Activated T-cell treated with anti-CD3 and anti-CD28 coated beads, Interleukin-2, amount 50 U/mL, for 72 hours (primary cell): ENCODE measurements at regions not wholly inside any gene's neighbourhood (a gene's known extent, or its start where the extent isn't known, plus 50 kb on each side); places are given as distances from the start of the nearest gene placed in this dataset.

ENCODE experiments used
- ATAC-seq, 2 donors: fragments of 150-1000 bp; cut with Tn5 transposase; replicated peaks in 1 of 2; 2 replicates each; pipeline ENCODE4 v1.10.0; 2021; ENCODE audit warnings: moderate library complexity in 2 of 2, mild to moderate bottlenecking in 1 of 2
- DNase-seq, 2 donors: peaks; one replicate each; pipeline ENCODE4 v3.0.0; 2021 to 2022; ENCODE audit warnings: mixed read lengths in 1 of 2
- H3K27ac Mint-ChIP-seq: one replicate; pipeline ENCODE4 v1.8.0; 2022; ENCODE audit warnings: mild to moderate bottlenecking, moderate library complexity, mixed read lengths
- H3K27me3 Mint-ChIP-seq: one replicate; pipeline ENCODE4 v1.8.0; 2022; ENCODE audit warnings: low read depth, mixed read lengths
- H3K36me3 Mint-ChIP-seq, 2 donors: one replicate each; pipeline ENCODE4 v1.8.0; 2022; ENCODE audit warnings: mixed read lengths in 2 of 2, mild to moderate bottlenecking in 1 of 2; ENCODE audit not compliant: insufficient read depth in 2 of 2
- H3K4me1 Mint-ChIP-seq: one replicate; pipeline ENCODE4 v1.8.0; 2022; ENCODE audit warnings: low read depth, mixed read lengths
- H3K4me3 Mint-ChIP-seq, 2 donors: one replicate each; pipeline ENCODE4 v1.8.0; 2022; ENCODE audit warnings: mild to moderate bottlenecking in 2 of 2, mixed read lengths in 2 of 2, moderate library complexity in 2 of 2
- H3K9me3 Mint-ChIP-seq, 2 donors: one replicate each; pipeline ENCODE4 v1.8.0; 2022; ENCODE audit warnings: mixed read lengths in 2 of 2

DNA sequence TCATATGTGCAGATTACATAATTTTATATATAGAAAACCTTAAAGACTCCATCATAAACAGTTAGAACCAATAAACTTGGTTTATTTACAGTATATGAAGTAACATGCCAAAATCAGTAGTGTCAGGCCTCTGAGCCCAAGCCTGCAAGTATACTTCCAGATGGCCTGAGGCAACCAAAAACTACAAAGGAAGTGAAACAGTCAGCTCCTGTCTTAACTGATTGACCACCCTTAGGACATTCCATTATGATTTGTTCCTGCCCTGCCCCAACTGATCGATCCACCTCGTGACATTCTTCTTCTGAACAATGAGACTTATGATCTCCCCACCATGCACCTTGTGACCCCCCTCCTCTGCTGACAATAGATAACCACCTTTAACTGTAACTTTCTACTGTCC lies 630.3 kb downstream of the AMY1C start:
- H3K4me3 Mint-ChIP-seq: no peak overlapping the region
- ATAC-seq (no peak), DNase-seq (no peak)
- H3K4me1 Mint-ChIP-seq: no peaks in the 10 kb centered on the region
- peaks cover 8 to 10% of the 10 kb centered on the region in 2 donors for H3K9me3 Mint-ChIP-seq
- H3K36me3 Mint-ChIP-seq: peaks cover 0 to 1% of the 10 kb centered on the region in 2 donors
- H3K27ac Mint-ChIP-seq: no peak overlapping the region
- H3K27me3 Mint-ChIP-seq: no peaks in the 10 kb centered on the region

DNA sequence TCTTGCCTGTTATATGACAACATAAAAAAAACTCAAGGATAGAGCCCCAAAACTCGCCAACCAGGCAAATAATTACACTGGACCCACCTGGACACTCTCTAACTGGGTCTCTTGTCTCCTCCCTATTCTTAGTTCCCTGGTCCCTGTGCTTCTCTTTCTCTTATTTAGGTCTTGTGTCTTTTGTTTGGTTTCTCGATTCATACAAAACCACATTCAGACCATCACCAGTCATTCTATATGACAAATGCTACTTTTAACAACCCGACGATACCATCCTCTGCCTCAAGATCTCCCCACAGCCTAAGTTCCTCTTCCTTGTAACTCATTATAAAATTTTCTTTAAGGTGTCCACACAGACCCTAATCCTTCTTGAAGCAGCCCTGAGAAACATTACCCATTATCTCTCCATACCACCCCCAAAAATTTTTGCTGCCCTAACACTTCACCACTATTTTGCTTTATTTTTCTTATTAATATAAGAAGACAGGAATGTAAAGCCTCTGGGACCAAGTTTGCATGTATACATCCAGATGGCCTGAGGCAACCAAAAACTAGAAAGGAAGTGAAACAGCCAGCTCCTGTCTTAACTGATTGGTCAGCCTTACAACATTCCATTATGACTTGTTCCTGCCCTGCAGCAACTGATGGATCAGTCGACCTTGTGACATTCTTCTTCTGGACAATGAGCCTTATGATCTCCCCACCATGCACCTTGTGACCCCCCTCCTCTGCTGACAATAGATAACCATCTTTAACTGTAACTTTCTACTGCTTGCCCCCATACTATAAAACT lies 638.2 kb downstream of the AMY1C start:
- DNase-seq (no peak), ATAC-seq (no peak)
- Mint-ChIP-seq H3K4me1 (no peaks in the 10 kb centered on the region), H3K27me3 (no peaks in the 10 kb centered on the region), H3K27ac (no peak overlapping the region), H3K36me3 (no peaks in the 10 kb centered on the region), H3K4me3 (no peak overlapping the region), H3K9me3 (peaks cover 4 to 8% of the 10 kb centered on the region in 2 donors)

DNA sequence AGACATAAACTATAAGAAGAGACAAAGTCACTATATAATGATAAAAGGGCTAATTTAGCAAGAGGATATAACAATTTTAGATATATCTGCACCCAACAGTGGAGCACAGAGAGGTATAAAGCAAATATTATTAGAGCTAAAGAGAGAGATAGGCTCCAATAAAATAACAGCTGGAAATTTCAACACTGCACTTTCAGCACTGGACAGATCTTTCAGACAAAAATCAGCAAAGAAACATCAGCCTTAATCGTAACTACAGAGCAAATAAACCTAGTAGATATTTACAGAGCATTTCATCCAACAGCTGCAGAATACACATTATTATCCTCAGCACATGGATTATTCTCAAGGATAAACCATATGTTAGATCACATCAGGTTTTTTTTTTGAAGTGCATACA lies 642.9 kb downstream of the AMY1C start:
- H3K4me1 Mint-ChIP-seq: no peaks in the 10 kb centered on the region
- H3K27me3 Mint-ChIP-seq: no peaks in the 10 kb centered on the region
- H3K27ac Mint-ChIP-seq: no peak overlapping the region
- ATAC-seq (no peak), DNase-seq (no peak)
- no peak overlapping the region for H3K4me3 Mint-ChIP-seq
- H3K36me3 Mint-ChIP-seq: no peaks in the 10 kb centered on the region
- peaks cover 12 to 19% of the 10 kb centered on the region in 2 donors for H3K9me3 Mint-ChIP-seq

DNA sequence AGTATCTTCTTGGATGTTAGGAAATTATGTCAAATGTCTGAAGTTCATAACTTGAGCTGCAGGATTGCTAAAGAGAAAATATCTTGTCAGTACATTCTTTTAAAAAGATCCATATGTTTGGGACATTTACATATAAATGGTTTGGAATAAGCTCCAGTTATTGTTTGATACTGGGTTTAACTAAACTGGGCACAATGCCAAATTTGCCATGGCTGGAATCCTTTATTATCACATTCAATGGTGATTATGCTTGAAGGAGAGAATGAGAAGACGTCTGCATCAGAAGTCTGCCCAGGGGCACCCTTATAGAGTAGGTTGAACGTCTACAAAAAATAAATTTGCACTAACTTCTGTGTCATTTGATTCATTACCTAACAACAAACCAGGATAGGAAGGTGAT lies 652.5 kb downstream of the AMY1C start:
- no peaks in the 10 kb centered on the region for H3K36me3 Mint-ChIP-seq
- no peak for ATAC-seq
- H3K27ac Mint-ChIP-seq: no peak overlapping the region
- no peaks in the 10 kb centered on the region for H3K27me3 Mint-ChIP-seq
- H3K9me3 Mint-ChIP-seq: peaks cover 6 to 11% of the 10 kb centered on the region in 2 donors
- DNase-seq: no peak
- H3K4me1 Mint-ChIP-seq: no peaks in the 10 kb centered on the region
- no peak overlapping the region for H3K4me3 Mint-ChIP-seq

DNA sequence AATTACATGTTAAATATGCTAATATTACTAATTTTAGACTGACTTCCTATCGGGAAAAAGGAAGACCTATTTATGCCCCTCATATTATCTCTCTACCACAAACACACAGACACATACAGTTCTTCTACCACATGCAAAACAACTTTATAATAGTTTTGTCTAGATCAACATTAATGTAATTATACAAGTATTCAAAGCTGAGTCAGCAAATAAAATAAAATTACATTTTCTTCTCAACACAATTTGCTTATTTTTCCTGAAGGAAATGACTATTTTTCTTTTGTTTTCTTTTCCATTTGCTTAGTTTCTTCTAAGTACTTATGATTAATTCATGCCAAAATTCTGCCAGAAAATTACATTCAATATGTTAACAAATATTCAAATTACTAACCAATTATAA lies 654.2 kb downstream of the AMY1C start:
- H3K4me3 Mint-ChIP-seq: no peak overlapping the region
- peaks cover 8% of the 10 kb centered on the region in 2 donors for H3K9me3 Mint-ChIP-seq
- DNase-seq (no peak), ATAC-seq (no peak)
- H3K27me3 Mint-ChIP-seq: no peaks in the 10 kb centered on the region
- no peaks in the 10 kb centered on the region for H3K36me3 Mint-ChIP-seq
- no peak overlapping the region for H3K27ac Mint-ChIP-seq
- H3K4me1 Mint-ChIP-seq: no peaks in the 10 kb centered on the region

DNA sequence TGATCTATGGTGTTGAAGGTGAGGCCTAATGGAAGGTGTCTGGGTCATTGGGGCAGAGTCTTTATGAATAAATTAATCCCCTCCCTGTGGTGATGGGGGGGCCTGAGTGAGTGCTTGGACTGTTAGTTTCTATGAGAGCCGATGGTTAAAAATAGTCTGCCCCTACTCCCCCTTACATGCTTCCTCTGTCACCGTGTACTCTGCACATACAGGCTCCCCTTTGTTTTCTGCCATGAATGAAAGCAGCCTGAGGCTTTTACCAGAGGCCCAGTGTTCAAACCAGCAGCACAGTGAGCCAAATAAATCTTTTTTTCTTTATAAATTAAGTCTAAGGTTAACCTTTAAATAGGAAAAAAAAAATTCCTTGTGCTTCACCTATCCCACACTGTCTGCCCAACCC lies 657.0 kb downstream of the AMY1C start:
- Mint-ChIP-seq H3K4me1 (no peaks in the 10 kb centered on the region), H3K9me3 (peaks cover 6 to 8% of the 10 kb centered on the region in 2 donors), H3K4me3 (no peak overlapping the region), H3K27me3 (no peaks in the 10 kb centered on the region), H3K27ac (no peak overlapping the region), H3K36me3 (no peaks in the 10 kb centered on the region)
- DNase-seq: no peak
- ATAC-seq: no peak

DNA sequence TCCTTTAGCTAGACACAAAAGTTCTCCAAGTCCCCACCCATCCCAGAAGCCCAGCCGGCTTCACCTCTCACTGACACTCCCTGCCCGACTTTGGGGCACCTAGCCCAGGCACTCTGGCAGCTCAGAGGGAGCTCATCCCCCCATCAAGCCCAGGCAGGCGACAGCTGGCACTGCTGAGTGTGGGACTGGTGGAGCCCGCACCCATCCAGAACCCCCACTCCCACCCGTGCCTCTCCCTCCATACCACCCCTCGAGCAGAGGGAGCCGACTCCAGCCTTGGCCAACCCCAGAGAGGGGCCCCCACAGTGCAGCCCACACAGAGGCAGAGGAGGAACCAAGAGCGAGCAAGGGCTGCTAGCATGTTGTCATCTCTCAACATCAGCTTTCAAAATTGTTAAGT lies 658.6 kb downstream of the AMY1C start:
- no peaks in the 10 kb centered on the region for H3K27me3 Mint-ChIP-seq
- H3K36me3 Mint-ChIP-seq: no peaks in the 10 kb centered on the region
- DNase-seq: no peak
- H3K9me3 Mint-ChIP-seq: peaks cover 4 to 8% of the 10 kb centered on the region in 2 donors
- ATAC-seq: no peak
- no peak overlapping the region for H3K4me3 Mint-ChIP-seq
- no peak overlapping the region for H3K27ac Mint-ChIP-seq
- no peaks in the 10 kb centered on the region for H3K4me1 Mint-ChIP-seq

DNA sequence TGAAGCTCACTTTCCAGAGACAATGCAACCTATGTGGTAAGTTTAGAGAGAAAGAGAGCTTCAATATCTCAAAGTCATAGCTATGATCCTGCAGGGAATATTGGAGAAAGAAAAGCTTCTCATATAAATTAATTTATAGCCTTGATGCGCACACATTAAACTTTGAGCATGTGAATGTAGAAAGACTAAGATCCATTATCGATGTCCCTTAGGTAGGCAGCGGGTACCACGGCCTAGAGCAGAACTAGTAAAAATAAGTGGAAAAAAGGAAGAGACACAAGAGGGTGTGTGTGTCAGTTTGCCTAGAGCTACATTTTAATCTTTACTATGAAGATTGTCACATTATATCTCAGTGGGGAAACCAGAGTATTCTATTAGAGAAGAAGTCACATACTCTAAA lies 685.6 kb downstream of the AMY1C start:
- no peak for DNase-seq
- peaks cover 0 to 2% of the 10 kb centered on the region in 2 donors for H3K36me3 Mint-ChIP-seq
- no peak for ATAC-seq
- H3K4me1 Mint-ChIP-seq: no peaks in the 10 kb centered on the region
- H3K27me3 Mint-ChIP-seq: no peaks in the 10 kb centered on the region
- H3K9me3 Mint-ChIP-seq: peaks cover 4 to 5% of the 10 kb centered on the region in 2 donors
- no peak overlapping the region for H3K27ac Mint-ChIP-seq
- H3K4me3 Mint-ChIP-seq: no peak overlapping the region

DNA sequence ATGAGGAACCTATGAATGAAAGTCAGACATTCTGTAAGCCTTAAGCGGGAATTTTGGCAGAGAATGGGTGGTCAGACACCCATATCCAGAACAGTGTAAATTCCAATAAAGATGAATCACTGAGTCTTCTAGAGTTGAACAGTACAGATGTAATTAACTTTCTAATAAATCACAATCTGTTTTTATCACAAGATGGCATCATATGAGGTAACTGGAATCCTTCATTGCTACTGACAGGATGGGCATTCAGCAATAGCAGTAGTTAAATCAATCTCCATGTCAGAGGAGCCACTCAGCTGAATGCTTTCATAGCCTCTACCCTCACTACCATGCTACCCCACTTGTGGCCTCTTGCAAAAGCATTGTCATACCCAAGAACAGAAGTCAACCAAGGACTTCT lies 690.3 kb downstream of the AMY1C start:
- H3K4me1 Mint-ChIP-seq: no peaks in the 10 kb centered on the region
- H3K4me3 Mint-ChIP-seq: no peak overlapping the region
- no peak for DNase-seq
- peaks cover 9 to 11% of the 10 kb centered on the region in 2 donors for H3K9me3 Mint-ChIP-seq
- peaks cover 0 to 1% of the 10 kb centered on the region in 2 donors for H3K36me3 Mint-ChIP-seq
- ATAC-seq: no peak
- no peaks in the 10 kb centered on the region for H3K27me3 Mint-ChIP-seq
- H3K27ac Mint-ChIP-seq: no peak overlapping the region

DNA sequence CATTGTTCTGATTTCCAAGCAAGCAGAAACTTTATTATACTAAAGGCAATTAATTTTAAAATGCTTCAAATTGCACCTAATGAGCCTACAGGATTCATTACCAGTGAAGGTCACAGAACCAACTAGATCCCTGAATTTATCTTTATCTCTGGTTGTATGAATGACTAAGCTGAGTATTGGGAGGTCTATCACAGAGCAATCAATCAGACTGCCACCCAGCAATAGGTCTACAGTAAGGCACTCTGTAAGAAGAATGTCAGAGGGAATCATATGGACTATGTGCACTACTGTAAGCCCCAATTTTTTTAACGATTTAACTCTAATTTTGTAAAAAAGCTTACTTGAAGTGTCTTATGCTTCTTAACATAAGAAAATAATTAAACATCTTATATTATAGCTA lies 707.0 kb downstream of the AMY1C start:
- no peaks in the 10 kb centered on the region for H3K27me3 Mint-ChIP-seq
- no peak for DNase-seq
- no peak overlapping the region for H3K4me3 Mint-ChIP-seq
- peaks cover 9 to 11% of the 10 kb centered on the region in 2 donors for H3K9me3 Mint-ChIP-seq
- no peak overlapping the region for H3K27ac Mint-ChIP-seq
- no peaks in the 10 kb centered on the region for H3K4me1 Mint-ChIP-seq
- no peak for ATAC-seq
- peaks cover 0 to 4% of the 10 kb centered on the region in 2 donors for H3K36me3 Mint-ChIP-seq

DNA sequence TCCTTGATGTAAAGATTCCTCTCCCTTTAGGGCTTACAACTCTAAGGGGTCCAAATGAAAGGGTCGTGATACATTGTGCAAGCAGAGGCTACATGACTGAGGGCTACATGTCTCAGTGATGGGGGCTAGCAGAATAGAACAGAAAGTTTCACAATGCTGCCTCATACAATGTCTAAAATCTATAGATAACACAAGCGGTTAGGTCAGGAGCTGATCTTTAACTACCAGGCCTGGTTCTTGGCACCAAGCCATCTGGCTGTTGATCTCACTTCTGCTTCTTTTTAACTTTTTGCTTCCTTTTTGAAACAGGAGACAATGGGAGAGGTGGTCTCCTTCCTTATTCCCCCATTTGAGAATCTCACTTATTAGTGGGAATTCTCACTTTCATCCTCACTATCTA lies 710.2 kb downstream of the AMY1C start:
- no peaks in the 10 kb centered on the region for H3K4me1 Mint-ChIP-seq
- peaks cover 0 to 6% of the 10 kb centered on the region in 2 donors for H3K36me3 Mint-ChIP-seq
- H3K9me3 Mint-ChIP-seq: peaks cover 6 to 8% of the 10 kb centered on the region in 2 donors
- H3K4me3 Mint-ChIP-seq: no peak overlapping the region
- H3K27ac Mint-ChIP-seq: no peak overlapping the region
- DNase-seq (no peak), ATAC-seq (no peak)
- H3K27me3 Mint-ChIP-seq: no peaks in the 10 kb centered on the region

DNA sequence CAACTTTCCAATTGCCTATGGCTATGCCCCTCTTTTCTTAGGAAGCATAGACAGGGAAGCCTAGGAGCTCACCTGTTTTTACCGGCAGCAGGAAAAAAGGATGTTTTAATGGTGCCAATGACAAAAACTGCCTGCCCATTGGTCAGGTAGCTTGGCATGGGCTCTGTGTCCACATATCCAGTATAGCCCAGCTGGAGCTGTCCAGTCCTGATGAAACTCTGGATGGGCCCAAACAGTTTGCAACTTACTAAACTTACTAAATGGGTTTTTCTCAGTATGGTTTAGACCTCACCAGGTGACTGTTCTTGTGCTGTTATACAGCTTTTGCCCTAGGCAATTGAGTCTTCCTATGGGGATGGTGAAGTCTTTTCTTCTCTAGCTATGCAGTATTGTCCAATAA lies 711.2 kb downstream of the AMY1C start:
- Mint-ChIP-seq H3K27me3 (no peaks in the 10 kb centered on the region), H3K4me3 (no peak overlapping the region)

DNA sequence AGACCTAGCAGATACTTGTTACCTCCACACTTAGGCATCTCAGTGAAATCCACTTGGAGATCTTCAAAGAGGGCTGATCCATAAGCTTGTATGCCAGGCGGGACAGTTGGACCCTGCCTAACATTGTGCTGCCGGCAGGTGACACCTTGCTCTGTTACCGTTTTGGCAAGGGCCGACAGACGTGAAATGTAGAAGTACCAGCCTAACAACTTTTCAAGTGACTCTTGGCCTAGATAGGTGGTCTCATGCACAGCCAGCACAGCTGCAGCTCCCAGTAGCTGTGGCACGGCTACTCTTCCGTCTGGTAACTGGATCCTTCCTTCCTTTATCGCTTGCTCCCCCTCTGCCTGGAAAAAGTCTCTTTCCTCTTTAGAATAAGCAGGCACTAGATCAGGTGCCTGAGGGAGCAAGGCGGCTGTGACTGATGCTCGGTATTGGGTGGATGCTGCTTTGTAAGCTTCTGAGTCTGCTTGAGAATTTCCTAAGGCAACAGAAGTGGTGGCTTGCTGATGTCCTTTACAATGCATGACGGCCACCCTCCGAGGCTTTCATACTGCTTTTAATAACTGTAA lies 713.5 kb downstream of the AMY1C start:
- no peak for ATAC-seq

More for the DNA sequence above, 711.2 kb downstream of the AMY1C start:
- no peaks in the 10 kb centered on the region for H3K4me1 Mint-ChIP-seq
- no peak for ATAC-seq
- no peak for DNase-seq
- H3K27ac Mint-ChIP-seq: no peak overlapping the region
- H3K36me3 Mint-ChIP-seq: peaks cover 0 to 6% of the 10 kb centered on the region in 2 donors
- H3K9me3 Mint-ChIP-seq: peaks cover 5 to 8% of the 10 kb centered on the region in 2 donors

DNA sequence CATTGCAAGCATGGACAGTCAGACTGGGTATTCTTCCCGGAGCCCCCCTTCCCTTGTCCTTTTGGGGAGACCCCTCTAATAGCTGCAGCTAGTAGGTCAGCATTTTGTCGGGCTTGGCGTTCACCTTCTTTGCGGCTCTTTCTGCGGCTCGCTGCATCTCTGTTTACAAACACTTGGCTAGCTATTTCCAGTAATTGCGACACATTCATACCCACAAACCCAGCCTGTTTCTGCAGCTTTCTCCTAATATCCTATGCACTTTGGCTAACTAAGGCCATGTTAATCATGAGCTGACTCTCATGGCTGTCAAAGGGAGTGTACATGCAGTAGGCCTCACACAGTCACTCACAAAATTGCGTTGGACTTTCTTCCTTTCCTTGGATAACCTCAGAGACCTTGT lies 716.4 kb downstream of the AMY1C start:
- ATAC-seq: no peak
- peaks cover 4% of the 10 kb centered on the region for H3K4me1 Mint-ChIP-seq
- H3K27ac Mint-ChIP-seq: no peak overlapping the region
- peaks cover 10 to 15% of the 10 kb centered on the region in 2 donors for H3K9me3 Mint-ChIP-seq
- H3K36me3 Mint-ChIP-seq: peaks cover 4% of the 10 kb centered on the region in 2 donors
- no peak for DNase-seq
- H3K27me3 Mint-ChIP-seq: no peaks in the 10 kb centered on the region
- no peak overlapping the region for H3K4me3 Mint-ChIP-seq

More for the DNA sequence above, 713.5 kb downstream of the AMY1C start:
- Mint-ChIP-seq H3K4me3 (no peak overlapping the region), H3K9me3 (peaks cover 10 to 16% of the 10 kb centered on the region in 2 donors), H3K4me1 (peaks cover 4% of the 10 kb centered on the region), H3K27me3 (no peaks in the 10 kb centered on the region), H3K27ac (no peak overlapping the region), H3K36me3 (peaks cover 3 to 6% of the 10 kb centered on the region in 2 donors)
- DNase-seq: no peak
